ENCODE measurements at regions not wholly inside any gene's neighbourhood (a gene's known extent, or its start where the extent isn't known, plus 50 kb on each side); places are given as distances from the start of the nearest gene placed in this dataset.

DNA sequence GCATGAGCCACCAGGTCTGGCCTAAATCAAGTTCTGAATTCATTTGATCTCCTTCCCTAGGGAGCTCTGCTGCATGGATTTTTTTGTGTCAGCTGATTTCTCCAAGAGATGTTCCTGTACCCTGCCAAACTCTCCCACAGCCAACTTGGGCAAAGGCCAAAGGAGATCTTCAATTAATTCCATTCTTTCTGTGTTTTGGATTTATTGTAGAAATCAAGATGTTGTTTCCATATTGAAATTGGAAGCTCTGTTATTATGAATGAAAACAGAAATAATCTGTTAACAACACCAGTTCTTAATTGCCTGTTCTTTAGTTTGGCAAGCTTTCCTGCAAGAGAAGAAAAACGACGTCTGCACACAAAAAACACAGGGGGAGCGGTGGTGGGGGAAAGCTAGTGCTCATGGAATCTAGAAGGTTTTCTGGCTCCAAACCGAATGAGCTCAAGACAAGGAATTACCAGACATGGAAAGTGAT, 86.5 kb upstream of the ABCC4 start:
- no peaks in the 10 kb centered on the region for H3K27me3 ChIP-seq (ENCODE audit: control insufficient read depth in 3 of 3, insufficient read depth in 3 of 3, low read length in 2 of 3)
- H3K4me1 ChIP-seq (ENCODE audit: control insufficient read depth in 5 of 5, insufficient read depth in 5 of 5, low read length in 5 of 5): peaks cover 0 to 19% (median 3%) of the 10 kb centered on the region in 5 donors
- TF ChIP-seq, protein P1, sequence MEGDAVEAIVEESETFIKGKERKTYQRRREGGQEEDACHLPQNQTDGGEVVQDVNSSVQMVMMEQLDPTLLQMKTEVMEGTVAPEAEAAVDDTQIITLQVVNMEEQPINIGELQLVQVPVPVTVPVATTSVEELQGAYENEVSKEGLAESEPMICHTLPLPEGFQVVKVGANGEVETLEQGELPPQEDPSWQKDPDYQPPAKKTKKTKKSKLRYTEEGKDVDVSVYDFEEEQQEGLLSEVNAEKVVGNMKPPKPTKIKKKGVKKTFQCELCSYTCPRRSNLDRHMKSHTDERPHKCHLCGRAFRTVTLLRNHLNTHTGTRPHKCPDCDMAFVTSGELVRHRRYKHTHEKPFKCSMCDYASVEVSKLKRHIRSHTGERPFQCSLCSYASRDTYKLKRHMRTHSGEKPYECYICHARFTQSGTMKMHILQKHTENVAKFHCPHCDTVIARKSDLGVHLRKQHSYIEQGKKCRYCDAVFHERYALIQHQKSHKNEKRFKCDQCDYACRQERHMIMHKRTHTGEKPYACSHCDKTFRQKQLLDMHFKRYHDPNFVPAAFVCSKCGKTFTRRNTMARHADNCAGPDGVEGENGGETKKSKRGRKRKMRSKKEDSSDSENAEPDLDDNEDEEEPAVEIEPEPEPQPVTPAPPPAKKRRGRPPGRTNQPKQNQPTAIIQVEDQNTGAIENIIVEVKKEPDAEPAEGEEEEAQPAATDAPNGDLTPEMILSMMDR (IDR thresholded peaks at IDR 0.05; ENCODE audit: control extremely low read depth, extremely low read depth): no peak
- H3K27ac ChIP-seq (ENCODE audit: low read depth in 1 of 2, low read length in 1 of 2): no peak overlapping the region
- DNase-seq (peak; percentile 83 to 96 (median 95)), ATAC-seq (ENCODE audit: insufficient read depth, low FRiP score) (no peak)
- no peaks in the 10 kb centered on the region for H3K9me3 ChIP-seq (ENCODE audit: control insufficient read depth in 4 of 4, insufficient read depth in 3 of 4, low read length in 3 of 4)
- no peaks in the 10 kb centered on the region for H3K36me3 ChIP-seq (ENCODE audit: control insufficient read depth in 4 of 4, insufficient read depth in 4 of 4, low read length in 4 of 4)
- WGBS, 2 donors: 59 to 73% methylated on average over 4 of the region's 4 CpGs
- no peak overlapping the region for H3K4me3 ChIP-seq
- no peak overlapping the region for H3K9ac ChIP-seq (ENCODE audit: insufficient read depth in 1 of 2, low read length in 2 of 2)

DNA sequence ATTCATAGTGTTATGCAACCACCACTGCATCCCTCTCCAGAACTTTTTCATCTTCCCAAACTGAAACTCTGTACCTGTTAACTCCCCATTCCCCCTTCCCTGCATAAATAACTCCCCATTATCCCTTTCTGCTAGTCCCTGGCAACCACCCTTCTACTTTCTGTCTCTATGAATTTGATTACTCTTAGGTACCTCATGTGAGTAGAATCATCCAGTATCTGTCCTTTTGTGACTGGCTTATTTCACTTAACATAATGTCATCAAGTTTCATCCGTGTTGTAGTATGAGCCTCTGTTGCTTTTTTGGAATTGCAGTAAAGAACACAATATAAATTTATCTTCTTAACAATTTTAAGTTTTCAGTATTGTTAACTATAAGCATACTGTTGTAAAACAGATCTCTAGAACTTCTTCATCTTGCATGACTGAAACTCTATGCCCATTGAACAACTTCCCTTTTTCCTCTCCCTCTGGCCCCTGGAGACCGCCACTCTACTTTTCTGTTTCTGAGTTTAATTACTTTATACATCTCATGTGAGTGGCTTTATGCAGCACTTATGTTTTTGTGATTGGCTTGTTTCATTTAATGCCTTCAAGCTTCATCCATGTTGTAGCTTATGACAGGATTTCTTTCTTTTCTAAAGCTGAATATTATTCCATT, 87.3 kb upstream of the ABCC4 start:
- TF ChIP-seq, protein P1 (IDR thresholded peaks at IDR 0.05; ENCODE audit: control extremely low read depth, extremely low read depth): no peak
- ATAC-seq (ENCODE audit: insufficient read depth, low FRiP score) (no peak), DNase-seq (no peak)
- Histone ChIP-seq H3K27ac (ENCODE audit: low read depth in 1 of 2, low read length in 1 of 2) (no peak overlapping the region), H3K4me1 (ENCODE audit: control insufficient read depth in 5 of 5, insufficient read depth in 5 of 5, low read length in 5 of 5) (peaks cover 0 to 19% (median 3%) of the 10 kb centered on the region in 5 donors), H3K9ac (ENCODE audit: insufficient read depth in 1 of 2, low read length in 2 of 2) (no peak overlapping the region), H3K27me3 (ENCODE audit: control insufficient read depth in 3 of 3, insufficient read depth in 3 of 3, low read length in 2 of 3) (no peaks in the 10 kb centered on the region), H3K9me3 (ENCODE audit: control insufficient read depth in 4 of 4, insufficient read depth in 3 of 4, low read length in 3 of 4) (no peaks in the 10 kb centered on the region), H3K36me3 (ENCODE audit: control insufficient read depth in 4 of 4, insufficient read depth in 4 of 4, low read length in 4 of 4) (no peaks in the 10 kb centered on the region), H3K4me3 (no peak overlapping the region)
- 25 to 75% methylated on average over 2 of the region's 2 CpGs for WGBS, 2 donors

DNA sequence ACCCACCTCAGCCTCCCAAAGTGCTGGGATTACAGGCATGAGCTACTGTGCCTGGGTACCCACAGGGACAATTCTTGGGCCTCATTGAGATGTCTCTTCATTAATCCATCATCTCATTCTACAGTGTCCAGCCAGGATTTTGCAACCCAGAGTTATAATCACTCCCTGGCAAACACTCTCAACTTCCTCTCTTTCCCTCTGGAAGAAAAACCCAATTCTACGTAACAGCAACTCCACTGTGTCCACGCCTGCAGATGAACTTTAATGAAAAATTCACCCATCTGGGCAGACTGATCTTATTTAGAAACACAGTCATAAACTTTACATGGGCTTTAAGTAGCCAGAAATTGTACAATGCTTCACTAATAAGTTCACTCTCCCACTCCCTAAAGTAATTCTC, 90.1 kb upstream of the ABCC4 start:
- H3K27ac ChIP-seq (ENCODE audit: low read depth in 1 of 2, low read length in 1 of 2): no peak overlapping the region
- H3K36me3 ChIP-seq (ENCODE audit: control insufficient read depth in 4 of 4, insufficient read depth in 4 of 4, low read length in 4 of 4): no peaks in the 10 kb centered on the region
- H3K4me3 ChIP-seq: no peak overlapping the region
- peaks cover 0 to 3% (median 0%) of the 10 kb centered on the region in 4 donors for H3K9me3 ChIP-seq (ENCODE audit: control insufficient read depth in 4 of 4, insufficient read depth in 3 of 4, low read length in 3 of 4)
- H3K27me3 ChIP-seq (ENCODE audit: control insufficient read depth in 3 of 3, insufficient read depth in 3 of 3, low read length in 2 of 3): no peaks in the 10 kb centered on the region
- ATAC-seq (ENCODE audit: insufficient read depth, low FRiP score) (no peak), DNase-seq (peak in 2 of 3 donors; percentile 54 to 82)
- WGBS, 2 donors: 73 to 75% methylated on average over 2 of the region's 2 CpGs
- no peak overlapping the region for H3K9ac ChIP-seq (ENCODE audit: insufficient read depth in 1 of 2, low read length in 2 of 2)
- TF ChIP-seq, protein P1 (IDR thresholded peaks at IDR 0.05; ENCODE audit: control extremely low read depth, extremely low read depth): no peak
- H3K4me1 ChIP-seq (ENCODE audit: control insufficient read depth in 5 of 5, insufficient read depth in 5 of 5, low read length in 5 of 5): peaks cover 0 to 19% (median 3%) of the 10 kb centered on the region in 5 donors
